Smooth muscle cell (in vitro differentiated cells): ENCODE measurements at regions not wholly inside any gene's neighbourhood (a gene's known extent, or its start where the extent isn't known, plus 50 kb on each side); places are given as distances from the start of the nearest gene placed in this dataset.
A peak's percentile ranks its signal among the peaks of the same experiment; 100 is the strongest.

Experiments
- DNase-seq: peaks from one replicate; lab custom pipeline; 2025; ENCODE audit not compliant: unreplicated experiment; lab: John Stamatoyannopoulos, UW
- H2AFZ ChIP-seq: fragments of 200-600 bp; sonication (generic); 2 replicates; pipeline ENCODE4 v1.6.0; 2016; ENCODE audit warnings: antibody characterized with exemption, low read depth, mild to moderate bottlenecking
- H3F3A ChIP-seq: fragments of 200-600 bp; sonication (generic); 2 replicates; pipeline ENCODE4 v1.6.0; 2017; ENCODE audit warnings: antibody characterized with exemption, low read depth
- H3K27ac ChIP-seq: fragments of 200-600 bp; sonication (generic); 2 replicates; pipeline ENCODE4 v1.5.1; 2016; ENCODE audit warnings: low read depth, mild to moderate bottlenecking
- H3K27me3 ChIP-seq: fragments of 200-600 bp; sonication (generic); 2 replicates; pipeline ENCODE4 v1.6.1; 2016; ENCODE audit warnings: low read depth, mild to moderate bottlenecking
- H3K36me3 ChIP-seq: fragments of 200-600 bp; sonication (generic); 2 replicates; pipeline ENCODE4 v1.5.1; 2016; ENCODE audit warnings: low read depth
- H3K4me1 ChIP-seq: fragments of 200-600 bp; sonication (generic); 2 replicates; pipeline ENCODE4 v1.5.1; 2016; ENCODE audit warnings: low read depth
- H3K4me2 ChIP-seq: fragments of 200-600 bp; sonication (generic); 2 replicates; pipeline ENCODE4 v1.6.0; 2016; ENCODE audit warnings: mild to moderate bottlenecking
- H3K4me3 ChIP-seq: fragments of 200-600 bp; sonication (generic); 2 replicates; pipeline ENCODE4 v1.5.1; 2016; ENCODE audit warnings: mild to moderate bottlenecking
- H3K79me2 ChIP-seq: fragments of 200-600 bp; sonication (generic); 2 replicates; pipeline ENCODE4 v1.6.0; 2016; ENCODE audit warnings: low read depth, mild to moderate bottlenecking
- H3K9ac ChIP-seq: fragments of 200-600 bp; sonication (generic); 2 replicates; pipeline ENCODE4 v1.6.0; 2016; ENCODE audit warnings: low read depth
- H3K9me3 ChIP-seq: fragments of 200-600 bp; sonication (generic); replicated peaks from 2 replicates; pipeline ENCODE4 v1.5.1; 2016; ENCODE audit warnings: low read depth
- H4K20me1 ChIP-seq: fragments of 200-600 bp; sonication (generic); 2 replicates; pipeline ENCODE4 v1.6.0; 2016; ENCODE audit warnings: low read depth
- WGBS: methylation state at CpG from one replicate; pipeline ENCODE4 v1.1.7; 2016; ENCODE audit warnings: low lambda C conversion rate; 5-methylcytosine and 5-hydroxymethylcytosine counted together
- TF ChIP-seq, protein P1 (sequence below): fragments of 200-600 bp; sonication (generic); IDR thresholded peaks from 2 replicates; pipeline ENCODE4 v1.5.1; 2017; ENCODE audit warnings: borderline replicate concordance, mild to moderate bottlenecking, antibody characterized with exemption; ENCODE audit not compliant: insufficient read depth, poor library complexity, severe bottlenecking

DNA sequence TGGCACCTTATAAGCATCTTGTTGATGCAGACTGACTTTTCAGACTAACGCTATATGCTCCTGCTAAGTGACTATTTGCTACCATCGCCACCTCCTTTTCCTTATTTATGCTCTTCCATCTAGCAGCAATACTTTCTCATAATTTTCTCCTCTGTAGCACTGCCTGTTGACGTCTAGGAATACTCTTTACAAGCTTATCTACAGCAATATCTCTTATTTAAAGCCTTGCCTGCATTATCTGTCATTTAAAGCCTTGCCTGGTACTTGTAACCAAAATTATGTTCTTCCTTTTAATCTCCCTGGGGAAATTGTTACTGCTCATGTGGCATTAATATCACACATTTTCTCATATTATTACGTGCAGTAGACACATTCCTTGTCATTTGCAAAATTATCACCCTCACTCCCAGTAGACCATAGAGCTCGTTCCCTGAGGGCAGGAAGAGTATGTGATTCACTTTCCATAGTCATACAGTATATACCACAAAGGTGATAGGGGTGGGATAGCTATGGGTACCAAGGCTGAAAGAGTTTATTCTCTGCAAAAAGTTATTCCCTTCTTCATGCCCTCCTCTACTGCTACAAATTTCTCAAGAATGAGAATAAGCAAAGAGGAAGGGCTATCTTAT is 359.7 kb upstream of the PCDH15 start:
- Histone ChIP-seq H3K27me3 (no peaks in the 10 kb centered on the region), H4K20me1 (no peaks in the 10 kb centered on the region)
- 44% methylated on average over 5 of the region's 5 CpGs for WGBS

DNA sequence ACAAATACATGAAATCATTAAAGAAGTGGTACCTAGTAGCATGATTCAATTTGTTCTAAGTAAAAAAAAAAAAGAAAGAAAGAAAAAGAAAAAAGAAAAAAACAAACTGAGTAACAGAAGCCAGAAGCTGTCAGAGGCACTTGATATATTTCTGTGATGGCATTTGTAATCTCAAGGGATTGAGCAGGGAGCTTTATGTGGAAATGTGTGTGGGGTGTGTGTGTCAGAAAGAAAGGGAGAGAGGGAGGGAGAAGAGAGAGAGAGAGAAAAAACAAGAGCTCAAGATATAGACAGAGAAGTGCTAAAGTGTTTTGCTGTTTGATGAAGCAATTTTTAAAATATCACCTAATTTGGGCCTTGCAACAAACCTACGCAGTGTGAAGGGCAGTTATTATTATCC is 357.6 kb upstream of the PCDH15 start:
- no peaks in the 10 kb centered on the region for H3K36me3 ChIP-seq
- no peak overlapping the region for H3K4me2 ChIP-seq
- 0% methylated on average over 1 of the region's 1 CpG for WGBS
- peaks cover 5% of the 10 kb centered on the region for H3K27me3 ChIP-seq
- no peak overlapping the region for H3K4me3 ChIP-seq
- H3K79me2 ChIP-seq = no peaks in the 10 kb centered on the region
- DNase-seq = no peak
- H3K9ac ChIP-seq = no peak overlapping the region
- TF ChIP-seq, protein P1, sequence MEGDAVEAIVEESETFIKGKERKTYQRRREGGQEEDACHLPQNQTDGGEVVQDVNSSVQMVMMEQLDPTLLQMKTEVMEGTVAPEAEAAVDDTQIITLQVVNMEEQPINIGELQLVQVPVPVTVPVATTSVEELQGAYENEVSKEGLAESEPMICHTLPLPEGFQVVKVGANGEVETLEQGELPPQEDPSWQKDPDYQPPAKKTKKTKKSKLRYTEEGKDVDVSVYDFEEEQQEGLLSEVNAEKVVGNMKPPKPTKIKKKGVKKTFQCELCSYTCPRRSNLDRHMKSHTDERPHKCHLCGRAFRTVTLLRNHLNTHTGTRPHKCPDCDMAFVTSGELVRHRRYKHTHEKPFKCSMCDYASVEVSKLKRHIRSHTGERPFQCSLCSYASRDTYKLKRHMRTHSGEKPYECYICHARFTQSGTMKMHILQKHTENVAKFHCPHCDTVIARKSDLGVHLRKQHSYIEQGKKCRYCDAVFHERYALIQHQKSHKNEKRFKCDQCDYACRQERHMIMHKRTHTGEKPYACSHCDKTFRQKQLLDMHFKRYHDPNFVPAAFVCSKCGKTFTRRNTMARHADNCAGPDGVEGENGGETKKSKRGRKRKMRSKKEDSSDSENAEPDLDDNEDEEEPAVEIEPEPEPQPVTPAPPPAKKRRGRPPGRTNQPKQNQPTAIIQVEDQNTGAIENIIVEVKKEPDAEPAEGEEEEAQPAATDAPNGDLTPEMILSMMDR = no peak
- no peak overlapping the region for H3K27ac ChIP-seq
- H3K9me3 ChIP-seq = no peaks in the 10 kb centered on the region
- no peak overlapping the region for H2AFZ ChIP-seq
- H3K4me1 ChIP-seq = no peaks in the 10 kb centered on the region
- no peaks in the 10 kb centered on the region for H3F3A ChIP-seq
- no peaks in the 10 kb centered on the region for H4K20me1 ChIP-seq

More for the DNA sequence above, 359.7 kb upstream of the PCDH15 start:
- no peaks in the 10 kb centered on the region for H3K9me3 ChIP-seq
- TF ChIP-seq, protein P1 = no peak
- no peak overlapping the region for H3K9ac ChIP-seq
- no peak overlapping the region for H3K4me3 ChIP-seq
- H3K27ac ChIP-seq = no peak overlapping the region
- H2AFZ ChIP-seq = no peak overlapping the region
- no peak overlapping the region for H3K4me2 ChIP-seq
- no peak for DNase-seq
- no peaks in the 10 kb centered on the region for H3K36me3 ChIP-seq
- no peaks in the 10 kb centered on the region for H3K79me2 ChIP-seq
- H3F3A ChIP-seq = no peaks in the 10 kb centered on the region
- H3K4me1 ChIP-seq = no peaks in the 10 kb centered on the region

DNA sequence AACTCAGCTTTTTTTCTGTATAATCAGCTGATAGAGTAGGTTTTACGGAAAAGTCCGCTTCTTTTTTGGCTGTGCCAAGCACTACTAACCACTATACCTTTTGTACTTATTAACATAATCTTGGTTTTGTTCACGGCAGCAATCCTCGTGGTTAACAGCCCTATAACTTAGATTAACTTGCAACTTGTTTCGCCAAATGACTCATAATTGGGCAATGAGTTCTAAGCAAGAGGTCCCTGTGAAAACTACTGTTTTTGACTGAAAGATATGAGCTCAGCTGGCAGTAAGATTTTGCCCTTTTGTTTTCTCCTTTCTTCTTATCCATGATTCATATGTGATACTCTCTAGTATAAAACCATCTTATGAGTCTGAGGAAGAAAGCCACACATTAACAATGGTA is 345.0 kb upstream of the PCDH15 start:
- Histone ChIP-seq H3K27ac (no peak overlapping the region), H4K20me1 (no peaks in the 10 kb centered on the region)

More for the DNA sequence above, 345.0 kb upstream of the PCDH15 start:
- H2AFZ ChIP-seq = no peak overlapping the region
- H3K79me2 ChIP-seq = no peaks in the 10 kb centered on the region
- H3K9ac ChIP-seq = no peak overlapping the region
- TF ChIP-seq, protein P1 = no peak
- peaks cover 5% of the 10 kb centered on the region for H3K4me1 ChIP-seq
- H3K36me3 ChIP-seq = no peaks in the 10 kb centered on the region
- H3K4me2 ChIP-seq = peak overlapping the region; percentile 67
- DNase-seq = no peak
- no peak overlapping the region for H3K4me3 ChIP-seq
- no peaks in the 10 kb centered on the region for H3F3A ChIP-seq
- H3K27me3 ChIP-seq = peaks cover 10% of the 10 kb centered on the region
- 15% methylated on average over 5 of the region's 5 CpGs for WGBS
- no peaks in the 10 kb centered on the region for H3K9me3 ChIP-seq
